ENCODE measurements at regions not wholly inside any gene's neighbourhood (a gene's known extent, or its start where the extent isn't known, plus 50 kb on each side); places are given as distances from the start of the nearest gene placed in this dataset.

GRCh38 chr3:96007650-96008195, 806.7 kb upstream of the EPHA6 start:
- FAIRE-seq (no peak), DNase-seq (ENCODE audit: insufficient read length, low spot score) (no peak)
- no peak for TF ChIP-seq CTCF (IDR thresholded peaks at IDR 0.05; ENCODE audit: insufficient read depth, missing control alignments)

- no peak for FAIRE-seq
- no peak for TF ChIP-seq CTCF (IDR thresholded peaks at IDR 0.05; ENCODE audit: insufficient read depth, missing control alignments)
- DNase-seq (ENCODE audit: insufficient read length, low spot score) = no peak
These were observed 801.5 kb upstream of the EPHA6 start for GRCh38 chr3:96012939-96013338.

- no peak for FAIRE-seq
- no peak for TF ChIP-seq CTCF (IDR thresholded peaks at IDR 0.05; ENCODE audit: insufficient read depth, missing control alignments)
- DNase-seq (ENCODE audit: insufficient read length, low spot score) = no peak
These were observed 796.8 kb upstream of the EPHA6 start for GRCh38 chr3:96017556-96017955.

GRCh38 chr3:96022676-96023075, 791.7 kb upstream of the EPHA6 start:
- no peak for TF ChIP-seq CTCF (IDR thresholded peaks at IDR 0.05; ENCODE audit: insufficient read depth, missing control alignments)
- no peak for FAIRE-seq
- DNase-seq (ENCODE audit: insufficient read length, low spot score) = no peak

- TF ChIP-seq CTCF (IDR thresholded peaks at IDR 0.05; ENCODE audit: insufficient read depth, missing control alignments) = no peak
- FAIRE-seq (no peak), DNase-seq (ENCODE audit: insufficient read length, low spot score) (no peak)
These were observed 786.7 kb upstream of the EPHA6 start for GRCh38 chr3:96027718-96028117.

- no peak for TF ChIP-seq CTCF (IDR thresholded peaks at IDR 0.05; ENCODE audit: insufficient read depth, missing control alignments)
- DNase-seq (ENCODE audit: insufficient read length, low spot score) (no peak), FAIRE-seq (no peak)
These were observed 774.8 kb upstream of the EPHA6 start for GRCh38 chr3:96039632-96040031.

GRCh38 chr3:96059301-96059700, 755.1 kb upstream of the EPHA6 start:
- no peak for TF ChIP-seq CTCF (IDR thresholded peaks at IDR 0.05; ENCODE audit: insufficient read depth, missing control alignments)
- DNase-seq (ENCODE audit: insufficient read length, low spot score) (no peak), FAIRE-seq (no peak)
